ENCODE measurements at regions not wholly inside any gene's neighbourhood (a gene's known extent, or its start where the extent isn't known, plus 50 kb on each side); places are given as distances from the start of the nearest gene placed in this dataset.

DNA sequence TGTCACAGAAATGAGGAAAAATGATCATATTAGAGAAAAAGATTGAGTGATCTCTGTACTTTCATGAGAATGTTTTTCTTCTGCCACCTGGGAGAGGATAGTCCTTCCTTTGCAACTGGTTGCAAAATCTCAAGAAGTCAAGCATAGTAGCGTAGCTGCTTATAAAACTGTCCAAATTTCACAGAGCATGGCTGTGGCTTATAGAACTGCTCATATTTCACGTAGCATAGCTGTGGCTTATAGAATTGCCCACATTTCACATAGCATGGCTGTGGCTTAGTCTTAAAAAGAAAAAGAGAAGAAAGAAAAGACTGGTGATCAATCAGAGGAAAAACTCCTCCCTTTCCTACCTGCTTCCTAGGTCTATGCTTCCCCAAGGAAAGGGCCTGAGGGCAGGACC lies 329.5 kb downstream of the SIPA1L2 start:
- Histone ChIP-seq H3K27me3 (ENCODE audit: insufficient read depth, insufficient read length) (no peaks in the 10 kb centered on the region), H3K9ac (ENCODE audit: insufficient read length, low read depth) (no peak overlapping the region), H3K4me1 (ENCODE audit: insufficient read depth, insufficient read length) (peaks cover 3% of the 10 kb centered on the region), H3K36me3 (ENCODE audit: insufficient read depth, insufficient read length, low read length) (no peaks in the 10 kb centered on the region), H3K9me3 (ENCODE audit: insufficient read depth, low read length) (no peaks in the 10 kb centered on the region), H3K4me3 (ENCODE audit: insufficient read length, low read depth) (no peak overlapping the region)
- TF ChIP-seq ZNF274 (IDR thresholded peaks at IDR 0.05; ENCODE audit: low read depth, low read length) (no peak), YY1 (IDR thresholded peaks at IDR 0.05; ENCODE audit: insufficient read depth, insufficient read length) (no peak), SUZ12 (IDR thresholded peaks at IDR 0.05; ENCODE audit: extremely low read depth, insufficient read depth, insufficient read length) (no peak)
- DNase-seq (ENCODE audit: low read depth, low spot score): no peak

DNA sequence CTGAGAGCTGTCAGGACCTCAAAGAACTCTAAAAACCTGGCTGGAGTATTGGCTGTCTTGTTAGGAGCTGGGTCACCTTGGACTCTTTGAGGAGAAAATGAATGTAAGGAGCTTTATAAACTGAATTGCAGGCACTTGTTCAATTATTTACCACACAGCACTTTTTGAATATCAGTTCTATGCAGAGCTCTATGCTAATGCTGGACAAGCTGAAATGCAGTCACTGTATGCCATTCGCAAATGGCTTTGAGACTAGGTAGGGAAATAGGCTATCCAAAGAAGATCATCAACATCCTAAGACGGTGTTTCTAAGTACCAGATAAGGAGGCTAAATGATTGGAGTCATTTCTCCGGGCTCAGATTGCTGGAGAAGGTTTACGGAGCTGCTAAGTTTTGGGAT lies 333.5 kb downstream of the SIPA1L2 start:
- TF ChIP-seq SUZ12 (IDR thresholded peaks at IDR 0.05; ENCODE audit: extremely low read depth, insufficient read depth, insufficient read length) (no peak), ZNF274 (IDR thresholded peaks at IDR 0.05; ENCODE audit: low read depth, low read length) (no peak), YY1 (IDR thresholded peaks at IDR 0.05; ENCODE audit: insufficient read depth, insufficient read length) (no peak)
- H3K9me3 ChIP-seq (ENCODE audit: insufficient read depth, low read length): no peaks in the 10 kb centered on the region
- DNase-seq (ENCODE audit: low read depth, low spot score): no peak
- H3K27me3 ChIP-seq (ENCODE audit: insufficient read depth, insufficient read length): no peaks in the 10 kb centered on the region
- H3K9ac ChIP-seq (ENCODE audit: insufficient read length, low read depth): no peak overlapping the region
- H3K4me1 ChIP-seq (ENCODE audit: insufficient read depth, insufficient read length): no peaks in the 10 kb centered on the region
- no peaks in the 10 kb centered on the region for H3K36me3 ChIP-seq (ENCODE audit: insufficient read depth, insufficient read length, low read length)
- no peak overlapping the region for H3K4me3 ChIP-seq (ENCODE audit: insufficient read length, low read depth)

DNA sequence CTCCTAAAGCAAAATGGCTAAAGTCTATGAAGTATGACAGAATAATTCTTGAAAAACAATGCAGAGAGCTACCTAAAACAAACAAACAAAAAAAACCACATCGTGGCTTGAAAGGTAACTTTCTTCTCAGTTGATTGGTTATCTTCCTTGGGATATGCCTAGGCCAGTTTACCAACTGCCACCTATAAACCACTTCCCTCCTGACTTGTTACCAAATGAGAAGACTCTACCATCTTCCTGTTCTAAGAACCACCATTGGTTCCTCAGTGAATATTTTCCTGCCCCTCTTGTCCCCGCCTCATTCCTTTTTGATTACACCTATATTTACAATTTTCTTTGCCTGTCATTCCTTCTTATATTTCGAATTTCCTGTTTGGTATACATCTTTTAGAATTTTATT lies 336.6 kb downstream of the SIPA1L2 start:
- no peak for DNase-seq (ENCODE audit: low read depth, low spot score)
- H3K4me1 ChIP-seq (ENCODE audit: insufficient read depth, insufficient read length): no peaks in the 10 kb centered on the region
- H3K9ac ChIP-seq (ENCODE audit: insufficient read length, low read depth): no peak overlapping the region
- H3K4me3 ChIP-seq (ENCODE audit: insufficient read length, low read depth): no peak overlapping the region
- no peaks in the 10 kb centered on the region for H3K36me3 ChIP-seq (ENCODE audit: insufficient read depth, insufficient read length, low read length)
- H3K9me3 ChIP-seq (ENCODE audit: insufficient read depth, low read length): no peaks in the 10 kb centered on the region
- TF ChIP-seq SUZ12 (IDR thresholded peaks at IDR 0.05; ENCODE audit: extremely low read depth, insufficient read depth, insufficient read length) (no peak), YY1 (IDR thresholded peaks at IDR 0.05; ENCODE audit: insufficient read depth, insufficient read length) (no peak), ZNF274 (IDR thresholded peaks at IDR 0.05; ENCODE audit: low read depth, low read length) (no peak)
- H3K27me3 ChIP-seq (ENCODE audit: insufficient read depth, insufficient read length): no peaks in the 10 kb centered on the region

DNA sequence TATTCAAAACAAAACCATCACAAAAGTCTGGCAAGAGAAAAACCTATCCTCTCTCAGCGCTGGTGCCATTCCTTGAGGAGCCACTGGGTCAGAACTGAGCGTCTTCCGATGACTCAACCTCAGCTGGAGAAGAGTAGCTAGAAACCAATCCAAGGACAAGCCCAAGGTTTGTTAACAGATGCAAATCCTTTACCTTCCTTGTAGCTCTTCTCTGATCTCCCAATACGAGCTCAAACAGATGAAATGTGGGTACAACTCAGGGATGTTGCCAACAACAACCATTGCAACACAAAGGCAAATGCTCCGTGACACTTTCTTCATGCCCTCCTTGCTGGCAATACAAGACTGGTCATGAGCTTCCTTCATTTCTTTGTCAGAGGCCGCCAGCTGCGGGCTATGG lies 337.1 kb downstream of the SIPA1L2 start:
- TF ChIP-seq SUZ12 (IDR thresholded peaks at IDR 0.05; ENCODE audit: extremely low read depth, insufficient read depth, insufficient read length): no peak
- no peak for TF ChIP-seq ZNF274 (IDR thresholded peaks at IDR 0.05; ENCODE audit: low read depth, low read length)
- no peak for TF ChIP-seq YY1 (IDR thresholded peaks at IDR 0.05; ENCODE audit: insufficient read depth, insufficient read length)
- Histone ChIP-seq H3K9ac (ENCODE audit: insufficient read length, low read depth) (no peak overlapping the region), H3K4me1 (ENCODE audit: insufficient read depth, insufficient read length) (no peaks in the 10 kb centered on the region), H3K4me3 (ENCODE audit: insufficient read length, low read depth) (no peak overlapping the region), H3K36me3 (ENCODE audit: insufficient read depth, insufficient read length, low read length) (no peaks in the 10 kb centered on the region), H3K9me3 (ENCODE audit: insufficient read depth, low read length) (no peaks in the 10 kb centered on the region), H3K27me3 (ENCODE audit: insufficient read depth, insufficient read length) (no peaks in the 10 kb centered on the region)
- DNase-seq (ENCODE audit: low read depth, low spot score): no peak

DNA sequence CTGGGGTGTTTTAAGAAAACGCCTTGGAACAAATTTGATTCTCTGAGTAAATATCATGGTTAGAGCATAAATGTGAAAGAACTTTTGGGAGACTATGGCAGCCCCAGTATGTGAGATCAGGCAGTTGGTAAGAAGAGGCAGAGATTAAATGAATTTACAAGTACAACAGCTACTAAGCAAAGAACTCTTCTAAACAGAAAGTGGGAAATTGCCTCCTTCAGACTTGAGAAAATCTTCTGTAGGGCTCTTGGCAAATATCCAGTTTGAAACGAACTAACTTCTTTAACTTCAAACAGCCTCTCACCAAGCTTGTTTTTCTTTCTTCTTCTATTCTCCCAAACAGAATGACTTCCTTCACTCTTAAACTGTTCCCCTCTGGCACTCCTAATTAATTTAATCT lies 337.7 kb downstream of the SIPA1L2 start:
- no peaks in the 10 kb centered on the region for H3K36me3 ChIP-seq (ENCODE audit: insufficient read depth, insufficient read length, low read length)
- H3K27me3 ChIP-seq (ENCODE audit: insufficient read depth, insufficient read length): no peaks in the 10 kb centered on the region
- H3K4me1 ChIP-seq (ENCODE audit: insufficient read depth, insufficient read length): no peaks in the 10 kb centered on the region
- H3K9me3 ChIP-seq (ENCODE audit: insufficient read depth, low read length): no peaks in the 10 kb centered on the region
- no peak for DNase-seq (ENCODE audit: low read depth, low spot score)
- TF ChIP-seq YY1 (IDR thresholded peaks at IDR 0.05; ENCODE audit: insufficient read depth, insufficient read length) (no peak), ZNF274 (IDR thresholded peaks at IDR 0.05; ENCODE audit: low read depth, low read length) (no peak), SUZ12 (IDR thresholded peaks at IDR 0.05; ENCODE audit: extremely low read depth, insufficient read depth, insufficient read length) (no peak)
- no peak overlapping the region for H3K9ac ChIP-seq (ENCODE audit: insufficient read length, low read depth)
- H3K4me3 ChIP-seq (ENCODE audit: insufficient read length, low read depth): no peak overlapping the region

DNA sequence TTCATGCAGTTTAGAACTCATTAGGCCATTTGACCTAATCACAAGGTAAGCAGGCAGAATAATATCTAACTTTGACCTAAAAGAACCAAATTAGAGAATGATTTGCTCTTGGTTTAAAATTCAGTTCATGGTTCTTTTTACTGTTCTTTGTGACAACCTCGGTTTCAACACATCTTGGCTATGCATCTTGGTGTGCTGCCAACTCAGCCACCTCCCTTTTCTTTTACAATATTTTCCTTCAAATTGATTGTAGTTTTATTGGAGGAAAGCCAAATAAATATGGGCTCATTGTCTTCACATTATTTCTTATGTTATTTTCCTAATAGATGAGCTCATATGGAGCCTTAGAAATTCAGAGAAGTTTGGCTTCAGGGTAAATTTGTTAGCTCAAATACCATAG lies 338.3 kb downstream of the SIPA1L2 start:
- Histone ChIP-seq H3K36me3 (ENCODE audit: insufficient read depth, insufficient read length, low read length) (no peaks in the 10 kb centered on the region), H3K4me1 (ENCODE audit: insufficient read depth, insufficient read length) (no peaks in the 10 kb centered on the region), H3K9ac (ENCODE audit: insufficient read length, low read depth) (no peak overlapping the region), H3K4me3 (ENCODE audit: insufficient read length, low read depth) (no peak overlapping the region), H3K27me3 (ENCODE audit: insufficient read depth, insufficient read length) (no peaks in the 10 kb centered on the region), H3K9me3 (ENCODE audit: insufficient read depth, low read length) (no peaks in the 10 kb centered on the region)
- TF ChIP-seq SUZ12 (IDR thresholded peaks at IDR 0.05; ENCODE audit: extremely low read depth, insufficient read depth, insufficient read length): no peak
- no peak for TF ChIP-seq YY1 (IDR thresholded peaks at IDR 0.05; ENCODE audit: insufficient read depth, insufficient read length)
- no peak for TF ChIP-seq ZNF274 (IDR thresholded peaks at IDR 0.05; ENCODE audit: low read depth, low read length)
- no peak for DNase-seq (ENCODE audit: low read depth, low spot score)

DNA sequence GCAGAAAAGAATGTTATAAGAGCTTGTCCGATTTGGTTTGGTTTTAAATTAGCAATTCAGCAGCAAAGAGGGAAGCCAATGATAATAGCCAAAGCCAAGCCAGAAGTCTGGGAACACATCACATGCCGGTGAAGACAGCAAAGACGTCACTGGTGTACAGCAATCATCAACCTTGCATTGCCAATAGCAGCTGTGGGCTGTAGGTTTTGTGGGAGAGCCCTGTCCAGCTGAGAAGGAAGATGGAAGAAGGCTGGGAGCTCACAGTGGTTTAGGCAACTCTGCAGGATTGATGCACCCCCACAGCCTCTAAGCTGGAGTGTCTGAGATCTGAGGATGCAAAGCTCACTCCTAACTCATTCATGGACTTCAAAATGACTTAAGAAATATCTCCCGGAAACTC lies 338.7 kb downstream of the SIPA1L2 start:
- Histone ChIP-seq H3K9ac (ENCODE audit: insufficient read length, low read depth) (no peak overlapping the region), H3K4me3 (ENCODE audit: insufficient read length, low read depth) (no peak overlapping the region), H3K9me3 (ENCODE audit: insufficient read depth, low read length) (no peaks in the 10 kb centered on the region), H3K4me1 (ENCODE audit: insufficient read depth, insufficient read length) (no peaks in the 10 kb centered on the region), H3K36me3 (ENCODE audit: insufficient read depth, insufficient read length, low read length) (no peaks in the 10 kb centered on the region), H3K27me3 (ENCODE audit: insufficient read depth, insufficient read length) (no peaks in the 10 kb centered on the region)
- no peak for TF ChIP-seq YY1 (IDR thresholded peaks at IDR 0.05; ENCODE audit: insufficient read depth, insufficient read length)
- no peak for TF ChIP-seq ZNF274 (IDR thresholded peaks at IDR 0.05; ENCODE audit: low read depth, low read length)
- no peak for TF ChIP-seq SUZ12 (IDR thresholded peaks at IDR 0.05; ENCODE audit: extremely low read depth, insufficient read depth, insufficient read length)
- DNase-seq (ENCODE audit: low read depth, low spot score): no peak

DNA sequence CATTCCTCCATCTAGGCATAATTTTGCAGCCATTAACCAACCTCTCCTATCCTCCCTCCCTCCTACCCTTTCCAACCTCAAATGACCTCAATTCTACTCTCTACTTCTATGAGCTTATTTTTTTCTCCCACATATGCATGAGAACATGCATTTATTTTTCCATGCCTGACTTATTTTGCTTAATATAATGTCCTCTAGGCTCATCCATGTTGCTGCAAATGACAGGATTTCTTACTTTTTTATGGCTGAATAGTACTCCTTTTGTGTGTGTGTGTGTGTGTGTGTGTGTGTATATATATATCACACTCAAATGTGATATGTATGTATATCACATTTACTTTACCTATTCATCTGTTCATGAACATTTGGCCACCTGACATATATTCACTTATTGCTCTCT lies 339.4 kb downstream of the SIPA1L2 start:
- H3K4me3 ChIP-seq (ENCODE audit: insufficient read length, low read depth): no peak overlapping the region
- H3K4me1 ChIP-seq (ENCODE audit: insufficient read depth, insufficient read length): no peaks in the 10 kb centered on the region
- no peak for TF ChIP-seq ZNF274 (IDR thresholded peaks at IDR 0.05; ENCODE audit: low read depth, low read length)
- no peaks in the 10 kb centered on the region for H3K36me3 ChIP-seq (ENCODE audit: insufficient read depth, insufficient read length, low read length)
- no peaks in the 10 kb centered on the region for H3K9me3 ChIP-seq (ENCODE audit: insufficient read depth, low read length)
- no peak for DNase-seq (ENCODE audit: low read depth, low spot score)
- H3K9ac ChIP-seq (ENCODE audit: insufficient read length, low read depth): no peak overlapping the region
- H3K27me3 ChIP-seq (ENCODE audit: insufficient read depth, insufficient read length): no peaks in the 10 kb centered on the region
